SU-DHL-6 (cell line): ENCODE measurements at regions not wholly inside any gene's neighbourhood (a gene's known extent, or its start where the extent isn't known, plus 50 kb on each side); places are given as distances from the start of the nearest gene placed in this dataset.

Source experiments
- EZH2phosphoT487 ChIP-seq: fragments of 200-600 bp; sonication (generic), shearing (Covaris generic); conservative IDR thresholded peaks from 2 replicates; pipeline ENCODE4 v1.6.1; 2018; ENCODE audit warnings: mild to moderate bottlenecking, antibody characterized with exemption, low read length, moderate library complexity, mixed read lengths
- TF ChIP-seq, protein P1 (sequence below): fragments of 200-600 bp; sonication (generic); IDR thresholded peaks from one replicate; pipeline ENCODE4 v1.5.1; 2017; ENCODE audit warnings: antibody characterized with exemption, mild to moderate bottlenecking, low read length, moderate library complexity; ENCODE audit not compliant: insufficient read depth, poor library complexity, severe bottlenecking

DNA sequence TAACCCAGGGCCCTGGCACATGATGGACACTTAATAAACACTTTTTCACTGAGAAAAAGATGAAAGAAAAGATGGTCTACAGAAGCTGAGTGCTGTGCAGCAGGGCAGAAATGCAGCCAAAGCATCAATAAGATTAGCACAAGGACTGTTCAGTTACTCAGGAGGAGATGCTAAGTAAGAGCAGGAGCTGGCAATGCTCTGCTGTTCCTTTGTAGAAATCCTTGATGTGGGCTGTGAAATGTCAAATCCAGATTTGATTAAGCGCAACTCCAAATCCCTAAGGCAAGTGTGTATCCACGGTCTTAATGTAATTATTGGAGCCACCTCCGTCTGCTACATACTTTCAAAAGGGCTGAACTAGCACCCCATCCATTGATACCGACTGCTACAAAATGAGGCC lies 151.8 kb upstream of the BTG1 start:
- TF ChIP-seq, protein P1, sequence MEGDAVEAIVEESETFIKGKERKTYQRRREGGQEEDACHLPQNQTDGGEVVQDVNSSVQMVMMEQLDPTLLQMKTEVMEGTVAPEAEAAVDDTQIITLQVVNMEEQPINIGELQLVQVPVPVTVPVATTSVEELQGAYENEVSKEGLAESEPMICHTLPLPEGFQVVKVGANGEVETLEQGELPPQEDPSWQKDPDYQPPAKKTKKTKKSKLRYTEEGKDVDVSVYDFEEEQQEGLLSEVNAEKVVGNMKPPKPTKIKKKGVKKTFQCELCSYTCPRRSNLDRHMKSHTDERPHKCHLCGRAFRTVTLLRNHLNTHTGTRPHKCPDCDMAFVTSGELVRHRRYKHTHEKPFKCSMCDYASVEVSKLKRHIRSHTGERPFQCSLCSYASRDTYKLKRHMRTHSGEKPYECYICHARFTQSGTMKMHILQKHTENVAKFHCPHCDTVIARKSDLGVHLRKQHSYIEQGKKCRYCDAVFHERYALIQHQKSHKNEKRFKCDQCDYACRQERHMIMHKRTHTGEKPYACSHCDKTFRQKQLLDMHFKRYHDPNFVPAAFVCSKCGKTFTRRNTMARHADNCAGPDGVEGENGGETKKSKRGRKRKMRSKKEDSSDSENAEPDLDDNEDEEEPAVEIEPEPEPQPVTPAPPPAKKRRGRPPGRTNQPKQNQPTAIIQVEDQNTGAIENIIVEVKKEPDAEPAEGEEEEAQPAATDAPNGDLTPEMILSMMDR: no peak
- no peak for TF ChIP-seq EZH2phosphoT487
